GM23338 (cell line): ENCODE measurements at regions not wholly inside any gene's neighbourhood (a gene's known extent, or its start where the extent isn't known, plus 50 kb on each side); places are given as distances from the start of the nearest gene placed in this dataset.

ENCODE experiments used
- ATAC-seq: fragments of 200-7000 bp; cut with Tn5 transposase; 3 replicates; pipeline ENCODE4 v1.9.1; 2020
- DNase-seq: peaks from one replicate; pipeline ENCODE4 v3.0.0-alpha.2; 2015; ENCODE audit warnings: low spot score
- H2AFZ ChIP-seq: fragments of 200-600 bp; sonication (generic); 2 replicates; pipeline ENCODE4 v1.8.0; 2016; ENCODE audit warnings: antibody characterized with exemption, mild to moderate bottlenecking, moderate library complexity
- H3F3A ChIP-seq: fragments of 200-600 bp; sonication (generic); replicated peaks from 2 replicates; pipeline ENCODE4 v1.8.0; 2017; ENCODE audit warnings: antibody characterized with exemption, mixed run types, low read depth
- H3K27ac ChIP-seq: fragments of 200-600 bp; sonication (generic); 2 replicates; pipeline ENCODE4 v1.6.1; 2016; ENCODE audit warnings: low read depth
- H3K27me3 ChIP-seq: fragments of 200-600 bp; sonication (generic); 2 replicates; pipeline ENCODE4 v1.8.0; 2016; ENCODE audit warnings: mild to moderate bottlenecking, mixed run types, moderate library complexity; ENCODE audit not compliant: insufficient read depth
- H3K36me3 ChIP-seq: fragments of 200-600 bp; sonication (generic); 2 replicates; pipeline ENCODE4 v1.8.0; 2016; ENCODE audit warnings: mild to moderate bottlenecking; ENCODE audit not compliant: insufficient read depth
- H3K4me1 ChIP-seq: fragments of 200-600 bp; sonication (generic); 2 replicates; pipeline ENCODE4 v1.8.0; 2016; ENCODE audit warnings: mild to moderate bottlenecking, moderate library complexity; ENCODE audit not compliant: insufficient read depth
- H3K4me2 ChIP-seq: fragments of 200-600 bp; sonication (generic); 2 replicates; pipeline ENCODE4 v1.7.1; 2017; ENCODE audit warnings: mixed run types
- H3K4me3 ChIP-seq: fragments of 200-600 bp; sonication (generic); 2 replicates; pipeline ENCODE4 v1.6.1; 2016; ENCODE audit warnings: mixed run types
- H3K79me2 ChIP-seq: fragments of 200-600 bp; sonication (generic); replicated peaks from 2 replicates; pipeline ENCODE4 v1.8.0; 2017; ENCODE audit warnings: mild to moderate bottlenecking; ENCODE audit not compliant: insufficient read depth
- H3K9me2 ChIP-seq: fragments of 200-600 bp; sonication (generic); 2 replicates; pipeline ENCODE4 v1.8.0; 2017; ENCODE audit not compliant: insufficient read depth
- H4K20me1 ChIP-seq: fragments of 200-600 bp; sonication (generic); replicated peaks from 2 replicates; pipeline ENCODE4 v1.8.0; 2017; ENCODE audit warnings: mild to moderate bottlenecking; ENCODE audit not compliant: insufficient read depth
- H3K27ac Mint-ChIP-seq: 2 replicates; pipeline ENCODE4 v1.8.0; 2020; ENCODE audit warnings: inconsistent platforms, mild to moderate bottlenecking, moderate library complexity, mixed read lengths
- H3K27me3 Mint-ChIP-seq: 3 replicates; pipeline ENCODE4 v1.8.0; 2022; ENCODE audit warnings: low read depth, mild to moderate bottlenecking, moderate library complexity, mixed read lengths, inconsistent platforms; ENCODE audit not compliant: insufficient read depth, poor library complexity
- H3K36me3 Mint-ChIP-seq: 3 replicates; pipeline ENCODE4 v1.8.0; 2021; ENCODE audit warnings: low read depth, mild to moderate bottlenecking, inconsistent platforms, moderate library complexity, mixed read lengths
- H3K4me1 Mint-ChIP-seq: 3 replicates; pipeline ENCODE4 v1.8.0; 2020; ENCODE audit warnings: mild to moderate bottlenecking, inconsistent platforms, mixed read lengths
- H3K4me3 Mint-ChIP-seq: 3 replicates; pipeline ENCODE4 v1.8.0; 2021; ENCODE audit warnings: moderate library complexity, mild to moderate bottlenecking, inconsistent platforms, mixed read lengths
- H3K9me3 Mint-ChIP-seq: 3 replicates; pipeline ENCODE4 v1.8.0; 2020; ENCODE audit warnings: moderate library complexity, mild to moderate bottlenecking, inconsistent platforms, mixed read lengths
- CREB1 ChIP-seq: fragments of 250-450 bp; sonication (Bioruptor Pico); IDR thresholded peaks from 2 replicates; pipeline ENCODE4 v1.5.0; 2020; ENCODE audit warnings: low read depth, mild to moderate bottlenecking, moderate library complexity
- CTCF ChIP-seq, 2 experiments: fragments of 200-600 bp in 1 of 2; sonication (generic) in 1 of 2; conservative IDR thresholded peaks; 2 replicates each; pipeline versions ENCODE4 v1.5.1 to v1.6.1; 2016 to 2017; ENCODE audit warnings: antibody characterized with exemption in 2 of 2, low read depth in 2 of 2, mild to moderate bottlenecking in 2 of 2, moderate library complexity in 1 of 2
- EZH2 ChIP-seq: fragments of 200-600 bp; sonication (generic); IDR thresholded peaks from one replicate; pipeline ENCODE4 v1.8.0; 2017; ENCODE audit warnings: antibody characterized with exemption, mild to moderate bottlenecking, low read depth; ENCODE audit not compliant: unreplicated experiment
- EZH2phosphoT487 ChIP-seq: fragments of 200-600 bp; sonication (generic); IDR thresholded peaks from one replicate; pipeline ENCODE4 v1.8.1; 2018; ENCODE audit warnings: antibody characterized with exemption; ENCODE audit not compliant: unreplicated experiment
- JUNB ChIP-seq: IDR thresholded peaks from one replicate; pipeline ENCODE4 v1.6.1; 2016; ENCODE audit warnings: antibody characterized with exemption; ENCODE audit not compliant: unreplicated experiment
- NANOG ChIP-seq: IDR thresholded peaks from 2 replicates; pipeline ENCODE4 v1.6.1; 2016; ENCODE audit warnings: antibody characterized with exemption, borderline replicate concordance
- POLR2AphosphoS5 ChIP-seq: IDR thresholded peaks from 2 replicates; pipeline ENCODE4 v1.6.1; 2016; ENCODE audit warnings: antibody characterized with exemption, low read depth
- REST ChIP-seq: IDR thresholded peaks from one replicate; pipeline ENCODE4 v1.6.1; 2018; ENCODE audit warnings: antibody characterized with exemption; ENCODE audit not compliant: unreplicated experiment
- STAT1 ChIP-seq: IDR thresholded peaks from one replicate; pipeline ENCODE4 v1.6.1; 2016; ENCODE audit warnings: antibody characterized with exemption; ENCODE audit not compliant: unreplicated experiment
- ZNF114 ChIP-seq: fragments of 250-450 bp; sonication (Bioruptor Pico); IDR thresholded peaks from 2 replicates; pipeline ENCODE4 v1.5.0; 2020; ENCODE audit warnings: mild to moderate bottlenecking, moderate library complexity
- ZNF331 ChIP-seq: fragments of 250-450 bp; sonication (Bioruptor Pico); IDR thresholded peaks from 2 replicates; pipeline ENCODE4 v1.5.0; 2020; ENCODE audit warnings: low read depth, mild to moderate bottlenecking, moderate library complexity
- ZNF462 ChIP-seq: fragments of 250-450 bp; sonication (Bioruptor Pico); IDR thresholded peaks from 2 replicates; pipeline ENCODE4 v1.5.0; 2020; ENCODE audit warnings: mild to moderate bottlenecking, moderate library complexity

GRCh38 chr18:1392046-1392445 is 487.4 kb downstream of the ADCYAP1 start:
- Histone ChIP-seq H3K79me2 (no peaks in the 10 kb centered on the region), H2AFZ (no peak overlapping the region), H3K4me1 (no peaks in the 10 kb centered on the region), H3F3A (no peaks in the 10 kb centered on the region), H3K4me3 (no peak overlapping the region), H3K27ac (no peak overlapping the region), H3K9me2 (no peaks in the 10 kb centered on the region), H4K20me1 (no peaks in the 10 kb centered on the region), H3K36me3 (no peaks in the 10 kb centered on the region), H3K4me2 (no peak overlapping the region), H3K27me3 (no peaks in the 10 kb centered on the region)
- peaks cover 4% of the 10 kb centered on the region; the same call in 1 of the 3 replicates for H3K9me3 Mint-ChIP-seq
- DNase-seq (peak; percentile 12), ATAC-seq (no peak)
- TF ChIP-seq POLR2AphosphoS5 (no peak), EZH2phosphoT487 (no peak), EZH2 (no peak), ZNF114 (CRISPR knock-in tag) (no peak), CREB1 (no peak), JUNB (no peak), NANOG (no peak), CTCF (conservative IDR thresholded peaks at IDR 0.05; ENCODE audit: low read depth in 2 of 2) (no peak), ZNF331 (no peak), REST (no peak), STAT1 (no peak), ZNF462 (CRISPR knock-in tag) (no peak)
- H3K27me3 Mint-ChIP-seq: no peaks in the 10 kb centered on the region
- peaks cover 4% of the 10 kb centered on the region; the same call in 1 of the 3 replicates for H3K4me1 Mint-ChIP-seq
- no peak overlapping the region for H3K4me3 Mint-ChIP-seq
- H3K27ac Mint-ChIP-seq: no peak overlapping the region
- peaks cover 4% of the 10 kb centered on the region; the same call in 1 of the 3 replicates for H3K36me3 Mint-ChIP-seq
